ENCODE measurements at regions not wholly inside any gene's neighbourhood (a gene's known extent, or its start where the extent isn't known, plus 50 kb on each side); places are given as distances from the start of the nearest gene placed in this dataset.

DNA sequence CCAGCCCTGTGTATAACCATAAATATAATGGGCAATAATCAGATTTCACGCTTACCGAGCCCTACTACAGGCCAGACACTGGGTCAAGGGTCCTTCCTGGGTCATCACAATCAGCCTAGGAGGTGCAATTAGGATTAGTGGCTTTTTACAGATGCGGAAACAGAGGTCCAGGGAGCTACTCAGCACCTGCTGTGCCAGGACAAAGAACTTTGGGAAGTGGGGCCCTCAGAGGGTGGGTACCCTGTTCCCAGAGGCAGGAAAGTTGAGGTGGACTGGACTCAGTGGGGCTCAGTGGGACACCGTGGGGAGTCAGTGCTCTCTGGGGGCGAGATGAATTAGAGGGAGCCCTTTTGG, 77.2 kb downstream of the CEBPB start:
- TF ChIP-seq, protein P1, sequence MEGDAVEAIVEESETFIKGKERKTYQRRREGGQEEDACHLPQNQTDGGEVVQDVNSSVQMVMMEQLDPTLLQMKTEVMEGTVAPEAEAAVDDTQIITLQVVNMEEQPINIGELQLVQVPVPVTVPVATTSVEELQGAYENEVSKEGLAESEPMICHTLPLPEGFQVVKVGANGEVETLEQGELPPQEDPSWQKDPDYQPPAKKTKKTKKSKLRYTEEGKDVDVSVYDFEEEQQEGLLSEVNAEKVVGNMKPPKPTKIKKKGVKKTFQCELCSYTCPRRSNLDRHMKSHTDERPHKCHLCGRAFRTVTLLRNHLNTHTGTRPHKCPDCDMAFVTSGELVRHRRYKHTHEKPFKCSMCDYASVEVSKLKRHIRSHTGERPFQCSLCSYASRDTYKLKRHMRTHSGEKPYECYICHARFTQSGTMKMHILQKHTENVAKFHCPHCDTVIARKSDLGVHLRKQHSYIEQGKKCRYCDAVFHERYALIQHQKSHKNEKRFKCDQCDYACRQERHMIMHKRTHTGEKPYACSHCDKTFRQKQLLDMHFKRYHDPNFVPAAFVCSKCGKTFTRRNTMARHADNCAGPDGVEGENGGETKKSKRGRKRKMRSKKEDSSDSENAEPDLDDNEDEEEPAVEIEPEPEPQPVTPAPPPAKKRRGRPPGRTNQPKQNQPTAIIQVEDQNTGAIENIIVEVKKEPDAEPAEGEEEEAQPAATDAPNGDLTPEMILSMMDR (IDR thresholded peaks at IDR 0.05; ENCODE audit: insufficient read depth, low read length, missing control alignments) = no peak
- no peak overlapping the region for H3K4me3 ChIP-seq (ENCODE audit: low read depth, low read length)
- DNase-seq (ENCODE audit: low read depth, low spot score) = no peak
- ChIA-PET POLR2A (no interaction called here), CTCF (interaction anchor here (1.0 to 1.1 kb wide), 2 partner anchors 12 to 64 kb away, joined by 3 read pairs; no protein-coding TSS in a partner anchor)

DNA sequence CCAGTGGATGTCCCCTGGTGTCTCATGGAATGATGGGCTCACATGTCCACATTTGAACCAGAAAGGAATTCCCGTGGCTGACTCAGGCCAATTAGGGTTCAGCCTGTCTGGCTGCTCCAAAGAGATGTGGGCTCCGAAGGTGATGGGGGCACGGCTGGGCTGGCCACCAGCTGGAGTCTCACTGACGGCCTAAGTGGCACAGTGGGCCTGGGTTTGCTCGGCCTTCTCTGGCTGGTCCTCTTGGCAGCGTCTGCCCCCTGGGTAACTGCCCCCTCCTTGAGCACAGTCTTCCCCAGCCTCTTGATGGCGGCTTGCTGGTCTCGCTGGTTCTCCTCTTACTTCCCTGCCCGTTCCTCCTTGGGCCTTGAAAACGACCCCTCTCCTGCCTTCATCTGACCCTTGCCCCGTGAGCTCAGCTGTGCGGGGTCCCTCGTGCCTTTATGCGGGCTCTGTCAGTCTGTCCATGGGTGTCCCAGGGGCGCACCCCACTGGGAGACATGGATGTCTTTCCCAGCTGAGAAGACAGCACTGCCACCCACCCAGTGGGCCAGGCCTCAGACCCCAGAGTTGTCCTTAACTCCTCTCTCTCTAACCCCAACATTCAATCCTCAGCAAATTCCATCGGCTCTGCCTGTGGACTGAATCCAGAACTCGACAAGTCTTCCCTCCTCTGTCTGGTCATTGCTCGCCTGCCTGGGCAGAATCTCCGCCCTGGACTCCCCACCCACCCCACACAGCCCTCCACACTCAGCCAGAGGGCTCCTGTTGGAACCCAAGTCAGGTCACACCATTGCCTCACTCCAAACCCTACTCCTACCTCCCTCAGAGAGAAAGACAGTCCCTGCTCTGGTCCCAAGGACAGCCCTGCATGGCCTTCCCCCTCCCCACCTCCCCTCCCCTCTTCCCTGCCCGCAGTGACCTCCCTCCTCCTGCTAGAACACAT, 78.7 kb downstream of the CEBPB start:
- TF ChIP-seq, protein P1 (IDR thresholded peaks at IDR 0.05; ENCODE audit: insufficient read depth, low read length, missing control alignments) = no peak
- ChIA-PET CTCF (no interaction called here), POLR2A (no interaction called here)

DNA sequence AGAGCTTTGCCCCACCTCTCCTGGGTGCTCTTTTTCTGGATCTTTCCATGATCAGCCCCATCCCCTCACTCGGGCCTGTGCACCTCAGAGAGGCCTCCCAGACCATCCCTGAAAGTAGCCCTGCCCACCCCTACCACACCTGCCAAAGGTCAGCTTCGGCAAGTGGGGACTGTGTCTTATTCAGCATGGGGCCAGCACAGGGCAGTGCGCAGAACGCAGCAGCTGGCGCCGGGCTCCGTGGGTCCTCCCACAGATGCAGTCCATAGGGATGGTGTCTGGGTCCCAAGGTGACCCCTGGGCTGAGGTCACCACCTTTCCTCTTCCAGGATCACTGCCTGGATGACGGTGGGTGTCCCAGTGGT, 79.4 kb downstream of the CEBPB start:
- no peak for DNase-seq (ENCODE audit: low read depth, low spot score)
- CTCF ChIA-PET = no interaction called here
- POLR2A ChIA-PET = no interaction called here
- H3K4me3 ChIP-seq (ENCODE audit: low read depth, low read length) = no peak overlapping the region
- TF ChIP-seq, protein P1 (IDR thresholded peaks at IDR 0.05; ENCODE audit: insufficient read depth, low read length, missing control alignments) = no peak

More for the DNA sequence above, 78.7 kb downstream of the CEBPB start:
- H3K4me3 ChIP-seq (ENCODE audit: low read depth, low read length) = no peak overlapping the region
- DNase-seq (ENCODE audit: low read depth, low spot score) = no peak

DNA sequence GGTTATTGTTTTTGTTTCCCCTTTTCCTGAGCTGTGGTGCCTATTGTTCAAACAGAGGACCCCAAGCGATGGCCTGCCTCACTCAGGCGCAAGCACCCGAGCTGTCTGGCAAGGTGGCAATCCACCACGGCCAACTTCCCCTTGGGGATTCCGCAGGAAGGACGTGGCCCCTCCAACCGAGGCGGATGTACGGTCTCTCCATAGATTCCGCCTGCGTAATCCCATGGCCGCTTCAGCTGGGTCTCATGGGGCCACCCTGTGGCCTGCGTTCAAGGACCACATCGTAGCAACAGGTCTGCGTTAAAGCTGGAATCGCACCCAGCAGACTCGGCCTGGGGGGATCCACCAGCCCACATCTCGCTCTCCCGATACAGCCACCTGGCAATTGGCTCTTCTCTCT, 79.9 kb downstream of the CEBPB start:
- H3K4me3 ChIP-seq (ENCODE audit: low read depth, low read length) = no peak overlapping the region
- TF ChIP-seq, protein P1 (IDR thresholded peaks at IDR 0.05; ENCODE audit: insufficient read depth, low read length, missing control alignments) = no peak
- ChIA-PET CTCF (no interaction called here), POLR2A (no interaction called here)
- no peak for DNase-seq (ENCODE audit: low read depth, low spot score)

DNA sequence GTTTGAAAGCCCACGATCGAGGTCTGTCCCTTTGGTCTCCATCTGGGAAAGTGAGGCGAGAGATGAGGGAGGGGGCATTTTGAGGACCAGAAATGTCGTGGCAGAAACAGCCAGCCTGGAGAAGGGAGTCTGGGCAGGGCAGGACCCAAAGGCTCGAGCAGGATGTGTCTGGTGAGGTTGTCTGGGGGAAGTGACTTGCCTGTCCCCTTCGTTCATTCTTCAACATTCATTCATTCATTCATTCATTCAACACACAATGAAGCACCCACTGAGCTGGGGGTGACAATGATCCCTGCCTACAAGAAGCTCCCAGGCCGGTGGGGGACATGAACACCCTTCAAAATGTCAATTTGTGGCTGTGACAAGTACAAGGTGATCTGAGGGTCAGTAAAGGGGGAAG, 80.5 kb downstream of the CEBPB start:
- H3K4me3 ChIP-seq (ENCODE audit: low read depth, low read length) = no peak overlapping the region
- ChIA-PET POLR2A (no interaction called here), CTCF (no interaction called here)
- TF ChIP-seq, protein P1 (IDR thresholded peaks at IDR 0.05; ENCODE audit: insufficient read depth, low read length, missing control alignments) = no peak
- no peak for DNase-seq (ENCODE audit: low read depth, low spot score)

DNA sequence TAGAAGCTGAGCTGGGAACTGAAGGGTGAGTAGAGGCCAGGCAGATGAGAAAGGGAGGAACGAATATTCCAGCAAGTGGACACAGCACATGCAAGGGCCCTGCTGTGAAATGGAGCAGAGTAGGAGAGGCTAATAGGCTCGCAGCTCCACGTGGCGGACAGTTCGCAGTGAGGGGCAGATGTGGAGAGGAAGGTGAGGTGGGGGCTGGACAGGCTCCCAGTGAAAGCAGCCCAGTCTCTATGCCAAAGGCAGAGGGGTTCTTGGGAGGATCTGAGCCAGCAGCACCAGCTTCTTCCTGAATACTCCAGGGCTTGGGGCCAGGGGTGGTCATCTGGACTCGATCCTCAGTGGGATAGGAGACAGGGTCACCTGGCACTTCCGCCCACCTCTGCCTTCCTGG, 81.0 kb downstream of the CEBPB start:
- H3K4me3 ChIP-seq (ENCODE audit: low read depth, low read length) = no peak overlapping the region
- ChIA-PET CTCF (no interaction called here), POLR2A (no interaction called here)
- DNase-seq (ENCODE audit: low read depth, low spot score) = no peak
- TF ChIP-seq, protein P1 (IDR thresholded peaks at IDR 0.05; ENCODE audit: insufficient read depth, low read length, missing control alignments) = no peak

Data from AG04449 (cell line).